ENCODE measurements at regions not wholly inside any gene's neighbourhood (a gene's known extent, or its start where the extent isn't known, plus 50 kb on each side); places are given as distances from the start of the nearest gene placed in this dataset.

GRCh38 chr13:44075113-44075512, 195.4 kb downstream of the LACC1 start:
- Histone ChIP-seq H3K27ac (ENCODE audit: insufficient read depth, low read length) (no peak overlapping the region), H2AFZ (ENCODE audit: low read length) (no peak overlapping the region), H3K27me3 (ENCODE audit: control insufficient read depth, insufficient read depth, low read length) (no peaks in the 10 kb centered on the region), H3K9ac (ENCODE audit: insufficient read depth, low read length) (no peak overlapping the region), H3K4me3 (replicated peaks in 1 of 4; ENCODE audit: control extremely low read depth in 1 of 4, insufficient read depth in 1 of 4, low read depth in 3 of 4, low read length in 4 of 4) (no peak overlapping the region), H3K79me2 (ENCODE audit: control insufficient read depth, insufficient read depth, low read length) (no peaks in the 10 kb centered on the region), H4K20me1 (ENCODE audit: control insufficient read depth, extremely low read depth, insufficient read depth, low read length) (no peaks in the 10 kb centered on the region), H3K36me3 (ENCODE audit: control insufficient read depth, insufficient read depth, low read length) (no peaks in the 10 kb centered on the region), H3K4me2 (ENCODE audit: extremely low read depth, insufficient read depth, low read length) (no peak overlapping the region), H3K9me3 (ENCODE audit: control insufficient read depth, insufficient read depth, low read depth, low read length) (no peaks in the 10 kb centered on the region), H3K4me1 (ENCODE audit: control insufficient read depth, extremely low read depth, insufficient read depth, low read length) (no peaks in the 10 kb centered on the region)
- no peak for TF ChIP-seq EZH2 (IDR thresholded peaks at IDR 0.05; ENCODE audit: low read length, missing control alignments)
- TF ChIP-seq CTCF (conservative IDR thresholded peaks at IDR 0.05 in 1 of 2, IDR thresholded peaks at IDR 0.05 in 1 of 2; ENCODE audit: low read depth in 1 of 2, low read length in 2 of 2): no peak
- peak in 1 of 2 donors; percentile 7 for DNase-seq (ENCODE audit: low read depth in 2 of 2)

- Histone ChIP-seq H3K9ac (ENCODE audit: insufficient read depth, low read length) (no peak overlapping the region), H3K27me3 (ENCODE audit: control insufficient read depth, insufficient read depth, low read length) (no peaks in the 10 kb centered on the region), H3K4me1 (ENCODE audit: control insufficient read depth, extremely low read depth, insufficient read depth, low read length) (no peaks in the 10 kb centered on the region), H3K4me3 (replicated peaks in 1 of 4; ENCODE audit: control extremely low read depth in 1 of 4, insufficient read depth in 1 of 4, low read depth in 3 of 4, low read length in 4 of 4) (no peak overlapping the region), H3K9me3 (ENCODE audit: control insufficient read depth, insufficient read depth, low read depth, low read length) (no peaks in the 10 kb centered on the region), H3K4me2 (ENCODE audit: extremely low read depth, insufficient read depth, low read length) (no peak overlapping the region), H3K79me2 (ENCODE audit: control insufficient read depth, insufficient read depth, low read length) (no peaks in the 10 kb centered on the region), H2AFZ (ENCODE audit: low read length) (no peak overlapping the region), H3K27ac (ENCODE audit: insufficient read depth, low read length) (no peak overlapping the region), H4K20me1 (ENCODE audit: control insufficient read depth, extremely low read depth, insufficient read depth, low read length) (no peaks in the 10 kb centered on the region), H3K36me3 (ENCODE audit: control insufficient read depth, insufficient read depth, low read length) (no peaks in the 10 kb centered on the region)
- no peak for TF ChIP-seq CTCF (conservative IDR thresholded peaks at IDR 0.05 in 1 of 2, IDR thresholded peaks at IDR 0.05 in 1 of 2; ENCODE audit: low read depth in 1 of 2, low read length in 2 of 2)
- TF ChIP-seq EZH2 (IDR thresholded peaks at IDR 0.05; ENCODE audit: low read length, missing control alignments): no peak
- no peak for DNase-seq (ENCODE audit: low read depth in 2 of 2)
Observed at GRCh38 chr13:44078806-44079376, 199.2 kb downstream of the LACC1 start.

- no peaks in the 10 kb centered on the region for H3K79me2 ChIP-seq (ENCODE audit: control insufficient read depth, insufficient read depth, low read length)
- no peak overlapping the region for H2AFZ ChIP-seq (ENCODE audit: low read length)
- H3K4me2 ChIP-seq (ENCODE audit: extremely low read depth, insufficient read depth, low read length): no peak overlapping the region
- H3K9me3 ChIP-seq (ENCODE audit: control insufficient read depth, insufficient read depth, low read depth, low read length): no peaks in the 10 kb centered on the region
- H3K4me1 ChIP-seq (ENCODE audit: control insufficient read depth, extremely low read depth, insufficient read depth, low read length): no peaks in the 10 kb centered on the region
- no peak overlapping the region for H3K4me3 ChIP-seq (replicated peaks in 1 of 4; ENCODE audit: control extremely low read depth in 1 of 4, insufficient read depth in 1 of 4, low read depth in 3 of 4, low read length in 4 of 4)
- no peak overlapping the region for H3K9ac ChIP-seq (ENCODE audit: insufficient read depth, low read length)
- DNase-seq (ENCODE audit: low read depth in 2 of 2): no peak
- H4K20me1 ChIP-seq (ENCODE audit: control insufficient read depth, extremely low read depth, insufficient read depth, low read length): no peaks in the 10 kb centered on the region
- TF ChIP-seq EZH2 (IDR thresholded peaks at IDR 0.05; ENCODE audit: low read length, missing control alignments) (no peak), CTCF (conservative IDR thresholded peaks at IDR 0.05 in 1 of 2, IDR thresholded peaks at IDR 0.05 in 1 of 2; ENCODE audit: low read depth in 1 of 2, low read length in 2 of 2) (no peak)
- H3K27ac ChIP-seq (ENCODE audit: insufficient read depth, low read length): no peak overlapping the region
- no peaks in the 10 kb centered on the region for H3K36me3 ChIP-seq (ENCODE audit: control insufficient read depth, insufficient read depth, low read length)
- H3K27me3 ChIP-seq (ENCODE audit: control insufficient read depth, insufficient read depth, low read length): no peaks in the 10 kb centered on the region
Observed at GRCh38 chr13:44079413-44080205, 199.9 kb downstream of the LACC1 start.

All from fibroblast of lung (primary cell).